ENCODE measurements at regions not wholly inside any gene's neighbourhood (a gene's known extent, or its start where the extent isn't known, plus 50 kb on each side); places are given as distances from the start of the nearest gene placed in this dataset.

DNA sequence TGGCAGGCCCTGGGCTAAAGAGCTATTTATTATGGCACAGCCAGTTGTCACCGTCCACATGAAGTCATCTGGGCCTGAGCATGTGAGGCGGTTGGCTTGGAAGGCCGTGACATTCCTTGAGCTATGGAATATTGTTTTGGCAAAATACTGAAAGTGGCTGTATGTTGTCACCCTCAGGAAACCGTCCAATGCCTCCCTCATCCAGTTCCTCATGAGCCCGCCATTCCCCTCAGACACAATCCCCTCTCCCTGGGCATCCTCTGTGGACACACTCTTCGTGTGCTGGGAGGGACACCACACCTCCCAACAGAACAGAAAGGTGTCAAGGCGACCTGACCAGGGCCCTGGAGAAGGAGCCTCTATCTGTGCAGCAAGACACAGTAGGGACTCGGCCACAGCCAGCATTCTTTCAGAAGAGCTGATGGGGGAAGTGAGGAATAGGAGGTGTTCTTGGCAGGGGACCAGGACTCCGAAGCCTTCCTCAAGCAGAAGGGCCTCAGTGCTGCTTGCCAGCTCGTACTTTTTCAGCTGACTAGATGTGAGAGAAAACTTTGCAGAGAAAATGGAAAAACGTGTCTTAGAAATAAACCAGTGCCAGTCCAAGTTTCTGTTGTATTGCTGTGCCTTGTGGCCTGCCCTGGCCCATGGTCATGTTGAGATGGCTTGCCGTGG lies 120.5 kb downstream of the SOD2 start:
- TF ChIP-seq, protein P1, sequence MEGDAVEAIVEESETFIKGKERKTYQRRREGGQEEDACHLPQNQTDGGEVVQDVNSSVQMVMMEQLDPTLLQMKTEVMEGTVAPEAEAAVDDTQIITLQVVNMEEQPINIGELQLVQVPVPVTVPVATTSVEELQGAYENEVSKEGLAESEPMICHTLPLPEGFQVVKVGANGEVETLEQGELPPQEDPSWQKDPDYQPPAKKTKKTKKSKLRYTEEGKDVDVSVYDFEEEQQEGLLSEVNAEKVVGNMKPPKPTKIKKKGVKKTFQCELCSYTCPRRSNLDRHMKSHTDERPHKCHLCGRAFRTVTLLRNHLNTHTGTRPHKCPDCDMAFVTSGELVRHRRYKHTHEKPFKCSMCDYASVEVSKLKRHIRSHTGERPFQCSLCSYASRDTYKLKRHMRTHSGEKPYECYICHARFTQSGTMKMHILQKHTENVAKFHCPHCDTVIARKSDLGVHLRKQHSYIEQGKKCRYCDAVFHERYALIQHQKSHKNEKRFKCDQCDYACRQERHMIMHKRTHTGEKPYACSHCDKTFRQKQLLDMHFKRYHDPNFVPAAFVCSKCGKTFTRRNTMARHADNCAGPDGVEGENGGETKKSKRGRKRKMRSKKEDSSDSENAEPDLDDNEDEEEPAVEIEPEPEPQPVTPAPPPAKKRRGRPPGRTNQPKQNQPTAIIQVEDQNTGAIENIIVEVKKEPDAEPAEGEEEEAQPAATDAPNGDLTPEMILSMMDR (IDR thresholded peaks at IDR 0.05; ENCODE audit: low read depth, low read length, poor library complexity, severe bottlenecking) = no peak
- TF ChIP-seq EZH2phosphoT487 (IDR thresholded peaks at IDR 0.05; ENCODE audit: borderline replicate concordance, low read length) = no peak
